ENCODE measurements at regions not wholly inside any gene's neighbourhood (a gene's known extent, or its start where the extent isn't known, plus 50 kb on each side); places are given as distances from the start of the nearest gene placed in this dataset.

DNA sequence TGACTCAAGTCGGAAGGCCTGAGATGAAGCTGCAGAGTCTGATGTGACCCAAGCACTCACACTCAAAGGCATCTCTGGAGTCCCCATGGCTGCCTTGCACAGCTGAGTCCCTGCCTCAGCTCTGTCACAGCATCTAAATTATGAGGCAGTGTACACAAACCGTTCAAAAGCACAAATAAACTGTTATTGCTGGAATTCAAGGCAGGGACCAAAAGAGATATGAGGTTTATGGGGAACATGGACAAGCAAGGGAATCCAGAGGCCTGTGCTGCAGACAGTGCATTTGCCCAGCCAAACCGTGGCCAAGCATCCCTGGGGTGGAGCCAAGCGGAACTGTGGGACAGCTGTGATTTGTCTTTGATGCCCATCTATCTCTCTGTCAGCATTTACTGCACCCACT, 91.3 kb downstream of the RPS29 start:
- no peak for DNase-seq (ENCODE audit: low read depth, low spot score)
- no peaks in the 10 kb centered on the region for H3K27me3 ChIP-seq (ENCODE audit: control insufficient read depth, insufficient read depth, low read length)
- TF ChIP-seq, protein P1, sequence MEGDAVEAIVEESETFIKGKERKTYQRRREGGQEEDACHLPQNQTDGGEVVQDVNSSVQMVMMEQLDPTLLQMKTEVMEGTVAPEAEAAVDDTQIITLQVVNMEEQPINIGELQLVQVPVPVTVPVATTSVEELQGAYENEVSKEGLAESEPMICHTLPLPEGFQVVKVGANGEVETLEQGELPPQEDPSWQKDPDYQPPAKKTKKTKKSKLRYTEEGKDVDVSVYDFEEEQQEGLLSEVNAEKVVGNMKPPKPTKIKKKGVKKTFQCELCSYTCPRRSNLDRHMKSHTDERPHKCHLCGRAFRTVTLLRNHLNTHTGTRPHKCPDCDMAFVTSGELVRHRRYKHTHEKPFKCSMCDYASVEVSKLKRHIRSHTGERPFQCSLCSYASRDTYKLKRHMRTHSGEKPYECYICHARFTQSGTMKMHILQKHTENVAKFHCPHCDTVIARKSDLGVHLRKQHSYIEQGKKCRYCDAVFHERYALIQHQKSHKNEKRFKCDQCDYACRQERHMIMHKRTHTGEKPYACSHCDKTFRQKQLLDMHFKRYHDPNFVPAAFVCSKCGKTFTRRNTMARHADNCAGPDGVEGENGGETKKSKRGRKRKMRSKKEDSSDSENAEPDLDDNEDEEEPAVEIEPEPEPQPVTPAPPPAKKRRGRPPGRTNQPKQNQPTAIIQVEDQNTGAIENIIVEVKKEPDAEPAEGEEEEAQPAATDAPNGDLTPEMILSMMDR (IDR thresholded peaks at IDR 0.05; ENCODE audit: low read depth, low read length): no peak
- H3K4me3 ChIP-seq (ENCODE audit: low read depth, low read length): no peak overlapping the region
- ChIA-PET CTCF (interaction anchor here (8.1 kb wide), 1 partner anchor 33 kb away, joined by 170 read pairs; no protein-coding TSS in a partner anchor), POLR2A (no interaction called here)
- H3K9me3 ChIP-seq (ENCODE audit: control insufficient read depth, insufficient read depth, low read length): no peaks in the 10 kb centered on the region
- no peak overlapping the region for H3K27ac ChIP-seq (ENCODE audit: low read depth, low read length)

DNA sequence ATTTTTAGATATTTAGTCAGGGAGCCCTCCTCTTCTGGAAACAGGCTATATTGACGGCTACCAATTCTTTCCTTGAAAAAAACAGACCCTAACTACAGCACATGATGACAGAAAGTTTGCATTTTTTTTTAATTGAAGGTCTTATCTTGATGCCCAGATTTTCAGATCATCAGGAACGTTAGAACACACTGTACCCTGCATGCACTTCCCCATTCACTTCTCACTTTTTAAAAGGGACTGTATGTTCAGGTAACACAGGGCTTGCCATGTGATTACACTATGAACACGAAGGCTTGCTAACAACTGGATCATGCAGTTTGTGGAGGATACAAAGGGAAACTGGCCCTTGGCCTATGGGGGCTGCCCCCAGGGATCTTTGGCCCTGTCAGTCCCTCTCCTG, 92.6 kb downstream of the RPS29 start:
- no peak for DNase-seq (ENCODE audit: low read depth, low spot score)
- ChIA-PET CTCF (no interaction called here), POLR2A (no interaction called here)
- no peak overlapping the region for H3K27ac ChIP-seq (ENCODE audit: low read depth, low read length)
- TF ChIP-seq, protein P1 (IDR thresholded peaks at IDR 0.05; ENCODE audit: low read depth, low read length): no peak
- H3K27me3 ChIP-seq (ENCODE audit: control insufficient read depth, insufficient read depth, low read length): no peaks in the 10 kb centered on the region
- no peak overlapping the region for H3K4me3 ChIP-seq (ENCODE audit: low read depth, low read length)
- no peaks in the 10 kb centered on the region for H3K9me3 ChIP-seq (ENCODE audit: control insufficient read depth, insufficient read depth, low read length)

DNA sequence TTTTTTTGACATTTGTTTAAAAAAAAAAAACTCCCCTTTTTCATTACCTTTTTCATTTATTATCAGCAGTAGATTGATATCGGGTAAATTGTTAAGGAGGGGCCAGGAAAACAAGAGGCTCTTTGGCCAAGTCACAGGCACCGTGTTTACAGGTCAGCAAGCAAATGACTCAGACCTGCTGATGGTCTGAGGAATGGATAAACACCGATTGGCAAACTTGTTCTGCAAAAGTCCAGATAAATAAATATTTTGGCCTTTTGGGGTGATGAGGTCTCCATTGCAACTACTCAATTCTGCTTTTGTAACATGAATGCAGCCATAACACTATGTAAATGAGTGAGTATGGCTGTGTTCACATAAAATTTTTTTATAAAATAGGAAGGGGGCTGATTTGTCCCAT, 94.0 kb downstream of the RPS29 start:
- TF ChIP-seq, protein P1 (IDR thresholded peaks at IDR 0.05; ENCODE audit: low read depth, low read length): no peak
- Histone ChIP-seq H3K27ac (ENCODE audit: low read depth, low read length) (no peak overlapping the region), H3K27me3 (ENCODE audit: control insufficient read depth, insufficient read depth, low read length) (no peaks in the 10 kb centered on the region), H3K9me3 (ENCODE audit: control insufficient read depth, insufficient read depth, low read length) (no peaks in the 10 kb centered on the region), H3K4me3 (ENCODE audit: low read depth, low read length) (no peak overlapping the region)
- no peak for DNase-seq (ENCODE audit: low read depth, low spot score)
- POLR2A ChIA-PET: no interaction called here
- CTCF ChIA-PET: no interaction called here

DNA sequence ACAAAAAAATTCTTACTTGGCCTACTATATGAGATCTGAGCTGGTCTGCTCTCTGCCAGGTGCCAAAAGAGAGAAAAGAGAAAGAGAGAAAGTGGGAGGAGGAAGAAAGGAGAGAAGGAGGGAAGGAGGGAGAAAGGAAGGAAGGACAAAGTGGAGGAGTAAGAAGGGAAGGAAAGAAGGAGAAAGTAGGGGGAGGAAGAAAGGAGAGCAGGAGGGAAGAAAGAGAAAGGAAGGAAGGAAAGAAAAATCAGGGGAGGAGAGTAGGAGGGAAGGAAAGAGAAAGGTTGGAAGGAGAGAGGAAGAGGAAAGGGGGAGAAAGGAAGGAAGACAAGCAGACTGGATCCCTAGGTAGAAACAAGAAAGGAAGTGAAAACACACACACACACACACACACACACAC, 96.8 kb downstream of the RPS29 start:
- Histone ChIP-seq H3K4me3 (ENCODE audit: low read depth, low read length) (no peak overlapping the region), H3K9me3 (ENCODE audit: control insufficient read depth, insufficient read depth, low read length) (no peaks in the 10 kb centered on the region), H3K27me3 (ENCODE audit: control insufficient read depth, insufficient read depth, low read length) (no peaks in the 10 kb centered on the region), H3K27ac (ENCODE audit: low read depth, low read length) (no peak overlapping the region)
- CTCF ChIA-PET: interaction anchor here (1.9 to 2.4 kb wide), 2 partner anchors 8 to 28 kb away, joined by 6 to 7 read pairs; no protein-coding TSS in a partner anchor
- TF ChIP-seq, protein P1 (IDR thresholded peaks at IDR 0.05; ENCODE audit: low read depth, low read length): no peak
- POLR2A ChIA-PET: no interaction called here
- no peak for DNase-seq (ENCODE audit: low read depth, low spot score)

DNA sequence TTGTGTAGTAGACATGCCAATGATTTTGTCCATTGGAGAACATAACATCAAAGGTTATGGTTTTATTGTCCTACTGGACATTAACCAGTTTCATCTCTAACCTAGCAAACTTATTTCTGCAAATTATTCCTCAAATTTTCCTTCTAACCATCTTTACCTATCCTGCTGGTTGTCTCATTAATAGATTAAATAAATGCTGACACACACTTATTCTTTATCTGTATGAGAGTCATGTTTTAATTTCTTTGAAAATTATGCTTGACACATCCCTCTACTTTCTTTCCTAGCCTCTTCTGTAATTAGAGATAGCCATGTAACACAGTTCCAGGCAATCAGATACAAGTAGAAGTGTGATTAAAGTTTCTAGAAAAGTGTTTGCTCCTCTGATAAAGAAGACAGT, 98.9 kb downstream of the RPS29 start:
- H3K4me3 ChIP-seq (ENCODE audit: low read depth, low read length): no peak overlapping the region

More for the DNA sequence above, 98.9 kb downstream of the RPS29 start:
- TF ChIP-seq, protein P1 (IDR thresholded peaks at IDR 0.05; ENCODE audit: low read depth, low read length): no peak
- Histone ChIP-seq H3K9me3 (ENCODE audit: control insufficient read depth, insufficient read depth, low read length) (no peaks in the 10 kb centered on the region), H3K27me3 (ENCODE audit: control insufficient read depth, insufficient read depth, low read length) (no peaks in the 10 kb centered on the region), H3K27ac (ENCODE audit: low read depth, low read length) (no peak overlapping the region)
- ChIA-PET POLR2A (no interaction called here), CTCF (interaction anchor here (2.4 kb wide), 1 partner anchor 10 kb away, joined by 6 read pairs; no protein-coding TSS in a partner anchor)
- DNase-seq (ENCODE audit: low read depth, low spot score): no peak

All from AG04450 (cell line).